Fibroblast of skin of right biceps (primary cell): ENCODE measurements at regions not wholly inside any gene's neighbourhood (a gene's known extent, or its start where the extent isn't known, plus 50 kb on each side); places are given as distances from the start of the nearest gene placed in this dataset.
"Not testable (repeated sequence)": the region's sequence is repeated elsewhere in the genome, so short reads cannot be mapped to it uniquely, and the experiment has no call there.

Experiments
- DNase-seq: peaks from one replicate; pipeline ENCODE4 v3.0.0-alpha.2; 2013

- DNase-seq = no peak
Observed at GRCh38 chr2:375270-375955, 87.5 kb upstream of the ALKAL2 start.

GRCh38 chr2:368386-368785, 80.5 kb upstream of the ALKAL2 start:
- no peak for DNase-seq

- DNase-seq = no peak
Observed at GRCh38 chr2:367246-367645, 79.4 kb upstream of the ALKAL2 start.

DNA sequence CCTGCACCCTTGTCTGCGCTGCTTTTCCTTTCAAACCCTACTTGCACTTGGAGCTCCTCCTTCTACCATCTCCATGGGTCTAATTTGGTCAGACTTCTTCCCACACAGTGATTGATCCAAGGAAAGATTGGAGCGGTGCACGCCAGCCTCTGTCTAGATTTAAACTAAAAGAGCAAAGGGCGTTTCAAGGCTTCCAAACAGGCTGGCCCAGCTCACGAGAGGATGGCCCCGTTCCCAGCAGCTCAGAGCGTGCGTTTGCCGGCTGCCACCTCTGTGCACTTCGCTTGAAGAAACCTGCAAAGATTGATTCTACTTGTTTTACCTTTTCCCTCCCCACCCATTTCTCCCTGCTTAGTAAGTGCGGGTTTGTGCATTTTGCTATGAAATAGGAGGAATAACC, 78.8 kb upstream of the ALKAL2 start:
- no peak for DNase-seq

DNA sequence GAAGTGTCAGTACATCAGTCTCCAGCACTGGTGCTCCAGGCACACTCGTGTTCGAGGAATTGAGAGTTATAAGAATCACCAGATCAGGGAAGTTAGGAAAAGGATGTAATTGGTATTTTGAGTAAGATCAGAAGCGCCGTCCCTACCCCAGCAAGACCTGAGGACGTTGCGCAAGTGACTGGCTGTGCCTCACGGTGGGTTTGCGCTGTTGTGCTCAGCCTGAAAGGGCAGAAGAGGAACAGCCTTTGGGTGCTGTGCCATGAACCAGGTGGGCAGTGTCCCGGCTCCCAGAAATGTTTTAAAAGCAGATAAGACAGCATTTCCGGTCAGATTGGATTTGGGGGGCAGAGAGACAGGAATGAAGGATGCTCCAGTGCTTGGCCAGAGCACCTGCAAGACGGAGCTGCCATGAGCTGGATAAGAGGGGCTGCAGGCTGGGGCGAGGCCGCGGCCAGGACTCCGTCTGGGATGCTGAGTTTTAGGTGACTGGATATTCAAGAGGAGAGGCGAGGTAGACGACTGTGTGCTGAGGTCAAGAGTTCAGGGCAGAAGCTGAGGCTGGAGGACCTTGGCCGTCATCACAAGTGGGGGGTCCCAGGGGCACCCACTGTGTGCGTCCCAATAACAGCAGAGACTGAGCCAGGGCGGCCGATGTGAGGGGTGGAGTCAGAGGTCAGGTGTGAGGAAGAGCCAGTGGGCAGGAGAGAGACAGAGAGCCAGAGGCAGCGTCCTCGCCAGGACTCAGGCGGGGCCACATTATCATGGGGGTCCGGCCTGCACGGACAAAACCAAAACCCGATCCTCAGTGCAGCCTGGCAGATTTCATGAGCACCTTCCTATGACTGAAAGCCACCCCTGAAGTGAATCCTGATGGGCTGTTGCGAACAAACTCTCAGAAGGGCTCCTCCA, 77.7 kb upstream of the ALKAL2 start:
- no peak for DNase-seq

DNA sequence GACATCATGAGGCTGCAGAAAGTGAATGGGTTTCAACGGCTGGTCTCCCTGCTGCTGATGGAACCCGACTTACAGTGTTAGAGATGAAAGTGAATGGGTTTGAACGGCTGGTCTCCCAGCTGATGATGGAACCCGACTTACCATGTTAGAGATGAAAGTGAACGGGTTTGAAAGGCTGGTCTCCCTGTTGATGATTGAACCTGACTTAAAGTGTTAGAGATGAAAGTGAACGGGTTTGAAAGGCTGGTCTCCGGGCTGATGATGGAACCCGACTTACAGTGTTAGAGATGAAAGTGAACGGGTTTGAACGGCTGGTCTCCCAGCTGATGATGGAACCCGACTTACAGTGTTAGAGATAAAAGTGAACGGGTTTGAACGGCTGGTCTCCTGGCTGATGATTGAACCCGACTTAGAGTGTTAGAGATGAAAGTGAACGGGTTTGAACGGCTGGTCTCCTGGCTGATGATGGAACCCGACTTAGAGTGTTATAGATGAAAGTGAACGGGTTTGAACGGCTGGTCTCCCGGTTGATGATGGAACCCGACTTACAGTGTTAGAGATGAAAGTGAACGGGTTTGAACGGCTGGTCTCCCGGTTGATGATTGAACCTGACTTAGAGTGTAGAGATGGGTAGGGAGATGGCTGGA, 76.1 kb upstream of the ALKAL2 start:
- DNase-seq = no peak

GRCh38 chr2:362924-363323, 75.0 kb upstream of the ALKAL2 start:
- no peak for DNase-seq

- DNase-seq = no peak
Observed at GRCh38 chr2:360124-360523, 72.2 kb upstream of the ALKAL2 start.

- DNase-seq = no peak
Observed at GRCh38 chr2:359047-359446, 71.2 kb upstream of the ALKAL2 start.

GRCh38 chr2:357811-358210, 69.9 kb upstream of the ALKAL2 start:
- no peak for DNase-seq

DNA sequence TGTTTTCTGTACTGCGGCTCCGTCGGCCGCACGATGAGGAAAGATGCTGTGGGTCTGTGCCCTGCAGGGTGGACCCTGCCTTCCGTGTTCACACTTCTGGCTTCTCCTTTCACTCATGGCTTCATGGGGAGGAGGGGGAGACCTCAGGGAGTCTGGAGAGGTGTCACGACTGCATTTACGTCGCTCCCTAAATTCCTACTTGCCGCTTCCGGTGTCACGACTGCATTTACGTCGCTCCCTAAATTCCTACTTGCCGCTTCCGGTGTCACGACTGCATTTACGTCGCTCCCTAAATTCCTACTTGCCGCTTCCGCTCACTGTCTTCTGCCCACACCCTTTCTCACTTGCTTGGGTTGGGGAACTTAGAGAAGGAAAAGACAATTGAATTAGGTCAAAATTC, 68.4 kb upstream of the ALKAL2 start:
- not testable (repeated sequence) for DNase-seq

GRCh38 chr2:355773-356172, 67.9 kb upstream of the ALKAL2 start:
- no peak for DNase-seq

- DNase-seq = peak; percentile 5
Observed at GRCh38 chr2:352696-353095, 64.8 kb upstream of the ALKAL2 start.

- DNase-seq = no peak
Observed at GRCh38 chr2:349390-349789, 61.5 kb upstream of the ALKAL2 start.

- DNase-seq = peak; percentile 28
Observed at GRCh38 chr2:348361-348916, 60.5 kb upstream of the ALKAL2 start.

DNA sequence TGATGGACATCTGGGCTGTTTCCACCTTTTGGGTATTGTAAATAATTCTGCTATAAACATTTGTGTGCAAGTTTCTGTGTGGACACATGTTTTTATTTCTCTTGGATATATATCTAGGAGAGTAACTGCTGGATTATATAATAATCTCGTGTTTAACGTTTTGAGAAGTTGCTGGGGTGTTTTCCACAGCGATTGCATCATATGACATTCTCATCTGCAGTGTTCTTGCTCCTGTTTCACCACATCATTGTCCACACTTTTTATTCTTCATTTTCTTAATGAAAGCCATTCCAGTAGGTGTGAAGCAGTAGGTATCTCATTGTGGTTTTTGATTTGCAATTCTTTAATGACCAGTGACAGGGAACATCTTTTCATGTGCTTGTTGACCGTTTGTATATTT, 56.9 kb upstream of the ALKAL2 start:
- no peak for DNase-seq

DNA sequence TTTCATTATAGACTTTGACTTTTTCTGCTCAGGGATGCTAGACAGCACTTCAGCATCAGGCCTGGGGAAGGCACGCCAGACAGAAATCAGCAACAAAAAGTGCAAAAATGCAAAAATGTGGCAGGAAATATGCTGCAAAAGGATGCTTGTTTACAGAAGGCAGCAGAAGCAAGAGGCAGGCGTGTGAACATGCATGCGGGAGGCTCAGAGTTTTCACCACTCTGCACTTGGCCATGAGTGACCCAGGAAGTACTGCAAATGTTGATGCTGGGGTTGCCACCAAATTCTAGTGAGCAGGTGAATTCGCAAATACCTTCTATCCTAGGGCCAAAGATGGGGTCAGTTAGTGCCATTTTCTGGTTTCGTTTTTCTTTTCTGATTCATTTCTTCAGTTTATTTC, 55.5 kb upstream of the ALKAL2 start:
- DNase-seq = no peak

DNA sequence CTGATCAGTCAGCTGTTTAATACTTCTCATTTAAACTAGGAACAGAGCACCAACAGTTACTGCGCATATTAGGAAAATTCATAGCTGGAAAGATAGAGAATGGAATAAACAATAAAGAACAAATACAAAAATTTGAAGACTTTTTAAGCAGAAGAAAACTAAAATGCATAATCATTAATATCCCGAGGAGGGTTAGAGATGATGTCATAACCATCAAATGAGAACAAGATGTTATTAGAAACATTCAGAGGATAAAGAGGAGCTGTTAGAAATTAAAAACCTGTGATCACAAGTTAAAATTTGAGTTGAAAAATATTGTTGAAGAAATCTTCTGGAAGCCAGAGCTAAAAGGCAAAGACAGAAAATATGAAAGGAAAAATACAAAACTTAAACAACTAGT, 54.0 kb upstream of the ALKAL2 start:
- no peak for DNase-seq

GRCh38 chr2:341017-341542, 53.2 kb upstream of the ALKAL2 start:
- DNase-seq = no peak
